ENCODE measurements at regions not wholly inside any gene's neighbourhood (a gene's known extent, or its start where the extent isn't known, plus 50 kb on each side); places are given as distances from the start of the nearest gene placed in this dataset.

DNA sequence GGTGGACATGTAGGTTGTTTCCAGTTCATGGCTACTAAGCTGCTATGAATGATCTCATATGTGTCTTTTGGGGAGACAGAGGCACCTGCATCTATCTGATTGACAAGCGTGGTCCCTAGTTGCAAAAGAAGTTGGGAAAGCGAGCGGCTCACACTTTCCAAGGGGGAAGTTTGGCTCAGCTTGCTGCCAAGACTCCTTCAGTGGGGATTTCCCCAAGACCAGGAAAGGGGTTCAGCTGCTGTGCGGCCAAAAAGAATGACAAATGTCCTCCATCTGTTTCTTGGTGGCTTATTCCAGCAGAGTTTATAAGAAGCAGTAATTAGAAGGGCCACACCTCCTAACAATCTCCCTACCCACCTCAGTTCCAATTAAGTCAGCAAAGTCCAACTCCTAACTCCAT lies 128.5 kb upstream of the GALNT2 start (continued):
- TF ChIP-seq SUZ12 (IDR thresholded peaks at IDR 0.05; ENCODE audit: low read length) (no peak), CBX5 (IDR thresholded peaks at IDR 0.05; ENCODE audit: low read depth, low read length) (no peak), SAP30 (IDR thresholded peaks at IDR 0.05; ENCODE audit: insufficient read depth, insufficient replicate concordance, low read length) (no peak)
